NT2/D1 (cell line): ENCODE measurements at regions not wholly inside any gene's neighbourhood (a gene's known extent, or its start where the extent isn't known, plus 50 kb on each side); places are given as distances from the start of the nearest gene placed in this dataset.

Experiments used
- SUZ12 ChIP-seq: IDR thresholded peaks from 2 replicates; pipeline ENCODE4 v1.6.1; 2011; ENCODE audit not compliant: insufficient read length, insufficient read depth; ENCODE audit errors: extremely low read depth
- YY1 ChIP-seq: IDR thresholded peaks from 2 replicates; pipeline ENCODE4 v1.6.1; 2011; ENCODE audit not compliant: insufficient read length, insufficient read depth
- ZNF274 ChIP-seq: IDR thresholded peaks from 2 replicates; pipeline ENCODE4 v1.6.1; 2011; ENCODE audit warnings: mild to moderate bottlenecking, low read depth, low read length

GRCh38 chr18:45509535-45509934 lies 105.7 kb upstream of the SLC14A2 start:
- TF ChIP-seq ZNF274: no peak
- no peak for TF ChIP-seq SUZ12
- TF ChIP-seq YY1: no peak
